ENCODE measurements at regions not wholly inside any gene's neighbourhood (a gene's known extent, or its start where the extent isn't known, plus 50 kb on each side); places are given as distances from the start of the nearest gene placed in this dataset.
"Not testable (repeated sequence)": the region's sequence is repeated elsewhere in the genome, so short reads cannot be mapped to it uniquely, and the experiment has no call there.

GRCh38 chr1:65584399-65584798, 163.9 kb downstream of the LEPR start:
- H3K79me2 ChIP-seq (ENCODE audit: control insufficient read depth, insufficient read depth, low read length, unreplicated experiment), result no peaks in the 10 kb centered on the region
- H3K4me3 ChIP-seq (ENCODE audit: low read depth, low read length), result no peak overlapping the region
- H2AFZ ChIP-seq (ENCODE audit: low read length, unreplicated experiment), result no peak overlapping the region

GRCh38 chr1:65590279-65590678, 169.8 kb downstream of the LEPR start:
- Histone ChIP-seq H3K4me3 (ENCODE audit: low read depth, low read length) (no peak overlapping the region), H3K4me1 (ENCODE audit: control insufficient read depth, insufficient read depth, low read length, unreplicated experiment) (no peaks in the 10 kb centered on the region), H3K36me3 (ENCODE audit: insufficient read depth, low read length) (no peaks in the 10 kb centered on the region), H3K27ac (ENCODE audit: low read depth, low read length) (no peak overlapping the region), H3K27me3 (ENCODE audit: insufficient read depth, low read length) (no peaks in the 10 kb centered on the region), H3K79me2 (ENCODE audit: control insufficient read depth, insufficient read depth, low read length, unreplicated experiment) (no peaks in the 10 kb centered on the region), H2AFZ (ENCODE audit: low read length, unreplicated experiment) (no peak overlapping the region)

More at GRCh38 chr1:65584399-65584798, 163.9 kb downstream of the LEPR start:
- H3K27me3 ChIP-seq (ENCODE audit: insufficient read depth, low read length), result no peaks in the 10 kb centered on the region
- no peak overlapping the region for H3K27ac ChIP-seq (ENCODE audit: low read depth, low read length)
- no peaks in the 10 kb centered on the region for H3K4me1 ChIP-seq (ENCODE audit: control insufficient read depth, insufficient read depth, low read length, unreplicated experiment)
- H3K36me3 ChIP-seq (ENCODE audit: insufficient read depth, low read length), result no peaks in the 10 kb centered on the region

- Histone ChIP-seq H3K4me1 (ENCODE audit: control insufficient read depth, insufficient read depth, low read length, unreplicated experiment) (no peaks in the 10 kb centered on the region), H3K27ac (ENCODE audit: low read depth, low read length) (no peak overlapping the region), H3K4me3 (ENCODE audit: low read depth, low read length) (no peak overlapping the region), H3K36me3 (ENCODE audit: insufficient read depth, low read length) (no peaks in the 10 kb centered on the region), H3K79me2 (ENCODE audit: control insufficient read depth, insufficient read depth, low read length, unreplicated experiment) (no peaks in the 10 kb centered on the region), H2AFZ (ENCODE audit: low read length, unreplicated experiment) (no peak overlapping the region), H3K27me3 (ENCODE audit: insufficient read depth, low read length) (no peaks in the 10 kb centered on the region)
Measured at GRCh38 chr1:65593516-65593915, 173.0 kb downstream of the LEPR start.

- Histone ChIP-seq H2AFZ (ENCODE audit: low read length, unreplicated experiment) (no peak overlapping the region), H3K4me1 (ENCODE audit: control insufficient read depth, insufficient read depth, low read length, unreplicated experiment) (no peaks in the 10 kb centered on the region), H3K79me2 (ENCODE audit: control insufficient read depth, insufficient read depth, low read length, unreplicated experiment) (no peaks in the 10 kb centered on the region), H3K4me3 (ENCODE audit: low read depth, low read length) (no peak overlapping the region), H3K27me3 (ENCODE audit: insufficient read depth, low read length) (no peaks in the 10 kb centered on the region), H3K36me3 (ENCODE audit: insufficient read depth, low read length) (no peaks in the 10 kb centered on the region), H3K27ac (ENCODE audit: low read depth, low read length) (no peak overlapping the region)
Measured at GRCh38 chr1:65595724-65596123, 175.3 kb downstream of the LEPR start.

- no peak overlapping the region for H2AFZ ChIP-seq (ENCODE audit: low read length, unreplicated experiment)
Measured at GRCh38 chr1:65596768-65597167, 176.3 kb downstream of the LEPR start.

GRCh38 chr1:65605621-65606020, 185.2 kb downstream of the LEPR start:
- no peaks in the 10 kb centered on the region for H3K36me3 ChIP-seq (ENCODE audit: insufficient read depth, low read length)
- H3K27ac ChIP-seq (ENCODE audit: low read depth, low read length), result no peak overlapping the region

More at GRCh38 chr1:65596768-65597167, 176.3 kb downstream of the LEPR start:
- no peaks in the 10 kb centered on the region for H3K4me1 ChIP-seq (ENCODE audit: control insufficient read depth, insufficient read depth, low read length, unreplicated experiment)
- H3K27me3 ChIP-seq (ENCODE audit: insufficient read depth, low read length), result no peaks in the 10 kb centered on the region
- H3K4me3 ChIP-seq (ENCODE audit: low read depth, low read length), result no peak overlapping the region
- H3K36me3 ChIP-seq (ENCODE audit: insufficient read depth, low read length), result no peaks in the 10 kb centered on the region
- H3K79me2 ChIP-seq (ENCODE audit: control insufficient read depth, insufficient read depth, low read length, unreplicated experiment), result no peaks in the 10 kb centered on the region
- no peak overlapping the region for H3K27ac ChIP-seq (ENCODE audit: low read depth, low read length)

GRCh38 chr1:65606426-65606825, 186.0 kb downstream of the LEPR start:
- H3K27ac ChIP-seq (ENCODE audit: low read depth, low read length), result no peak overlapping the region
- peaks cover 18% of the 10 kb centered on the region for H3K4me1 ChIP-seq (ENCODE audit: control insufficient read depth, insufficient read depth, low read length, unreplicated experiment)
- no peaks in the 10 kb centered on the region for H3K27me3 ChIP-seq (ENCODE audit: insufficient read depth, low read length)
- no peaks in the 10 kb centered on the region for H3K79me2 ChIP-seq (ENCODE audit: control insufficient read depth, insufficient read depth, low read length, unreplicated experiment)
- no peak overlapping the region for H2AFZ ChIP-seq (ENCODE audit: low read length, unreplicated experiment)
- no peaks in the 10 kb centered on the region for H3K36me3 ChIP-seq (ENCODE audit: insufficient read depth, low read length)
- no peak overlapping the region for H3K4me3 ChIP-seq (ENCODE audit: low read depth, low read length)

More at GRCh38 chr1:65605621-65606020, 185.2 kb downstream of the LEPR start:
- Histone ChIP-seq H3K79me2 (ENCODE audit: control insufficient read depth, insufficient read depth, low read length, unreplicated experiment) (no peaks in the 10 kb centered on the region), H3K27me3 (ENCODE audit: insufficient read depth, low read length) (no peaks in the 10 kb centered on the region), H2AFZ (ENCODE audit: low read length, unreplicated experiment) (no peak overlapping the region), H3K4me3 (ENCODE audit: low read depth, low read length) (no peak overlapping the region), H3K4me1 (ENCODE audit: control insufficient read depth, insufficient read depth, low read length, unreplicated experiment) (peaks cover 18% of the 10 kb centered on the region)

GRCh38 chr1:65613884-65614283, 178.8 kb upstream of the PDE4B start:
- H3K4me1 ChIP-seq (ENCODE audit: control insufficient read depth, insufficient read depth, low read length, unreplicated experiment), result no peaks in the 10 kb centered on the region
- no peak overlapping the region for H2AFZ ChIP-seq (ENCODE audit: low read length, unreplicated experiment)
- no peaks in the 10 kb centered on the region for H3K79me2 ChIP-seq (ENCODE audit: control insufficient read depth, insufficient read depth, low read length, unreplicated experiment)
- no peaks in the 10 kb centered on the region for H3K27me3 ChIP-seq (ENCODE audit: insufficient read depth, low read length)
- no peaks in the 10 kb centered on the region for H3K36me3 ChIP-seq (ENCODE audit: insufficient read depth, low read length)
- H3K27ac ChIP-seq (ENCODE audit: low read depth, low read length), result no peak overlapping the region
- no peak overlapping the region for H3K4me3 ChIP-seq (ENCODE audit: low read depth, low read length)

- Histone ChIP-seq H3K27ac (ENCODE audit: low read depth, low read length) (no peak overlapping the region), H3K79me2 (ENCODE audit: control insufficient read depth, insufficient read depth, low read length, unreplicated experiment) (no peaks in the 10 kb centered on the region), H2AFZ (ENCODE audit: low read length, unreplicated experiment) (no peak overlapping the region), H3K4me1 (ENCODE audit: control insufficient read depth, insufficient read depth, low read length, unreplicated experiment) (no peaks in the 10 kb centered on the region), H3K36me3 (ENCODE audit: insufficient read depth, low read length) (no peaks in the 10 kb centered on the region), H3K27me3 (ENCODE audit: insufficient read depth, low read length) (no peaks in the 10 kb centered on the region), H3K4me3 (ENCODE audit: low read depth, low read length) (no peak overlapping the region)
Measured at GRCh38 chr1:65615859-65616258, 176.8 kb upstream of the PDE4B start.

GRCh38 chr1:65621721-65622120, 171.0 kb upstream of the PDE4B start:
- not testable (repeated sequence) for H3K79me2 ChIP-seq (ENCODE audit: control insufficient read depth, insufficient read depth, low read length, unreplicated experiment); H3K36me3 ChIP-seq (ENCODE audit: insufficient read depth, low read length); H3K27me3 ChIP-seq (ENCODE audit: insufficient read depth, low read length); H3K4me3 ChIP-seq (ENCODE audit: low read depth, low read length); H3K4me1 ChIP-seq (ENCODE audit: control insufficient read depth, insufficient read depth, low read length, unreplicated experiment); H3K27ac ChIP-seq (ENCODE audit: low read depth, low read length); H2AFZ ChIP-seq (ENCODE audit: low read length, unreplicated experiment)

- Histone ChIP-seq H3K27ac (ENCODE audit: low read depth, low read length) (no peak overlapping the region), H3K4me1 (ENCODE audit: control insufficient read depth, insufficient read depth, low read length, unreplicated experiment) (no peaks in the 10 kb centered on the region), H3K27me3 (ENCODE audit: insufficient read depth, low read length) (no peaks in the 10 kb centered on the region), H3K79me2 (ENCODE audit: control insufficient read depth, insufficient read depth, low read length, unreplicated experiment) (no peaks in the 10 kb centered on the region), H2AFZ (ENCODE audit: low read length, unreplicated experiment) (no peak overlapping the region), H3K4me3 (ENCODE audit: low read depth, low read length) (no peak overlapping the region), H3K36me3 (ENCODE audit: insufficient read depth, low read length) (no peaks in the 10 kb centered on the region)
Measured at GRCh38 chr1:65623895-65624294, 168.8 kb upstream of the PDE4B start.

Data from ACC112 (cell line).